Spleen (tissue), 7 donors: ENCODE measurements at regions not wholly inside any gene's neighbourhood (a gene's known extent, or its start where the extent isn't known, plus 50 kb on each side); places are given as distances from the start of the nearest gene placed in this dataset.

Experiments
- CTCF ChIP-seq, 11 experiments: fragments of 200-600 bp in 7 of 11; fragments of 450-650 bp in 4 of 11; sonication (generic) in 4 of 11; IDR thresholded peaks in 8 of 11; conservative IDR thresholded peaks in 3 of 11; 1 replicate in 7 of 11; 2 replicates in 4 of 11; pipeline versions ENCODE4 v1.4.0 to v1.8.0; 2016 to 2021; ENCODE audit warnings: antibody characterized with exemption in 11 of 11, inconsistent platforms in 4 of 11, mild to moderate bottlenecking in 1 of 11
- POLR2A ChIP-seq, 3 donors: fragments of 450-650 bp; IDR thresholded peaks; one replicate each; pipeline ENCODE4 v1.5.1; 2017; ENCODE audit warnings: antibody characterized with exemption in 3 of 3, mild to moderate bottlenecking in 1 of 3
- POLR2AphosphoS5 ChIP-seq, 3 donors: sonication (generic); formaldehyde crosslinking; IDR thresholded peaks; one replicate each; pipeline ENCODE4 v1.5.1; 2017; ENCODE audit warnings: antibody characterized with exemption in 3 of 3
- donor health status: DM: no; HTN: no; CAD: no; lungs with moderate emphysema.
- donor health status: DM: no; HTN: no; CAD: no.
- donor health status: DM: no; HTN: no; CAD: no.

- TF ChIP-seq CTCF (IDR thresholded peaks at IDR 0.05 in 8 of 11, conservative IDR thresholded peaks at IDR 0.05 in 3 of 11) (no peak), POLR2AphosphoS5 (IDR thresholded peaks at IDR 0.05) (no peak), POLR2A (IDR thresholded peaks at IDR 0.05) (no peak)
These were observed 740.2 kb downstream of the TLR4 start for GRCh38 chr9:118444403-118444802.
